AG20443 (cell line): ENCODE measurements at regions not wholly inside any gene's neighbourhood (a gene's known extent, or its start where the extent isn't known, plus 50 kb on each side); places are given as distances from the start of the nearest gene placed in this dataset.
A peak's percentile ranks its signal among the peaks of the same experiment; 100 is the strongest.

Experiments used
- DNase-seq: peaks from one replicate; pipeline ENCODE4 v3.0.0; 2012; ENCODE audit warnings: low spot score, mixed read lengths

- no peak for DNase-seq
Measured at GRCh38 chrX:141759238-141759637, 60.7 kb upstream of the SPANXD start.

- peak; percentile 1 for DNase-seq
Measured at GRCh38 chrX:141760761-141761160, 62.2 kb upstream of the SPANXD start.

GRCh38 chrX:141787655-141788054, 50.5 kb upstream of the MAGEC3 start:
- no peak for DNase-seq
